HG03103 (cell line): ENCODE measurements at regions not wholly inside any gene's neighbourhood (a gene's known extent, or its start where the extent isn't known, plus 50 kb on each side); places are given as distances from the start of the nearest gene placed in this dataset.
"Not testable (repeated sequence)": the region's sequence is repeated elsewhere in the genome, so short reads cannot be mapped to it uniquely, and the experiment has no call there.

ENCODE experiments used
- ATAC-seq: cut with Tn5 transposase; IDR thresholded peaks from one replicate; pipeline ENCODE4 v1.9.1; 2021; ENCODE audit warnings: low read depth; ENCODE audit not compliant: unreplicated experiment

DNA sequence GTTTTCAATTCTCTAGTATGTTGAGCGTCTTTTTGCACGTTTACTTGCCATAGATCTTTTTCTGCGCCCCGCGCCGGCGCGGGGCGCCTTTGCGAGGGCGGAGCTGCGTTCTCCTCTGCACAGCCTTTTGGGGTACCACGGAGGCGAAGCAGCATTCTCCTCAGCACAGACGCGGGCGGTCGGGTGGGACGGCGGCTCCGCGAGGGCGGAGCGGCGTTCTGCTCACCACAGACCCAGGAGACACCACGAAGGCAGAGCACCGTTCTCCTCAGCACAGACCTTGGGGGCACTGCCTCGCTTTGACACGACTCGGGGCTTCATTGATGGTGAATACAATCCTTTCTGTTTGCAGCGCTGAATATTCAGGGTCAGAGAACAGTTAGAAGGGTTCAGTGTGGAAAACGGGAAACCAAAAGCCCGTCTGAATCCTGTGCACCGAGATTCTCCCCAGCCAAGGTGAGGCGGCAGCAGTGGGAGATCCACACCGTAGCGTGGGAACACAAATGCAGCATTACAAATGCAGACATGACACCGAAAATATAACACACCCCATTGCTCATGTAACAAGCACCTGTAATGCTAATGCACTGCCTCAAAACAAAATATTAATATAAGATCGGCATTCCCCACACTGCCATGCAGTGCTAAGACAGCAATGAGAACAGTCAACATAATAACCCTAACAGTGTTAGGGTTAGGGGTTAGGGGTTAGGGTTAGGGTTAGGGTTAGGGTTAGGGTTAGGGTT is 190.7 kb upstream of the VIPR2 start:
- ATAC-seq: not testable (repeated sequence)

GRCh38 chr7:159332854-159333479 is 188.3 kb upstream of the VIPR2 start:
- ATAC-seq: not testable (repeated sequence)

DNA sequence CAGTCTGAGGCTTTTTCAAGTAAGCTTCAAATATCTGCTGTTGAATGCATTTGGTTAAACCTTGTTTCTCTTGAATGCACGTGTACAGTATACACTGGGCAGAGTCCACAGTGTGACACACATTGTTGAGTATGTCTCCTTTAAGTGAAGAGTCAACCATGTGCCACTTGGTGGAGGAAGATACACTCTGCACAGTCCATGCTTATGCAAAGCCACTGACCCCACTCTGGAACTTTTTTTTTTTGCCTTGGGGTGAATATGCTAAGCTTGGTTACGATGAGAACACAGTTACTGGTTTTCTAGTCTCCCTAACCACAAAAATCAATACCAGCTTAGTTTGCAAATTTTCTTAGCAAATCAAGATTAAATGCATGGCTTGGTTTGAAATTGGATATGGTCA is 186.8 kb upstream of the VIPR2 start:
- ATAC-seq: no peak

GRCh38 chr7:159329818-159330378 is 185.2 kb upstream of the VIPR2 start:
- ATAC-seq: no peak

DNA sequence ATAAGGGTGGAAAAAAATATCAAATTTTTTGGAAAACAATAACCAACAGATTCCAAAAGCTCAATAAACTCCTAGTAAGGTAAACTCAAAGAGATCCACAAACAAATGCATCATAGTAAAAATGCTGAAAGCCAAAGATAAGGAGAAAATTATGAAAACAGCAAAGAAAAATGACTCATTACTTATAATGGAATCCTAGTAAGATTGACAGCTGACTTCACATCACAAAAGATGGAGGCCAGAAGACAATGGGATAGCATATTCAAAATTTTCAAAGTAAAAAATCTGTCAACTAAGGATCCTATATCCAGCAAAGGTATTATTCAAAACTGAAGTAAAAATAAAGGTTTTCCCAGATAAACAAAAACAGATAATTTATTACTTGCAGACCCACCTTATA is 183.4 kb upstream of the VIPR2 start:
- ATAC-seq: no peak

- no peak for ATAC-seq
These were observed 178.7 kb upstream of the VIPR2 start for GRCh38 chr7:159323359-159323758.

GRCh38 chr7:159321278-159321677 is 176.6 kb upstream of the VIPR2 start:
- no peak for ATAC-seq

- ATAC-seq: no peak
These were observed 174.2 kb upstream of the VIPR2 start for GRCh38 chr7:159318682-159319351.

GRCh38 chr7:159317294-159317693 is 172.6 kb upstream of the VIPR2 start:
- no peak for ATAC-seq

GRCh38 chr7:159311172-159311494 is 166.5 kb upstream of the VIPR2 start:
- no peak for ATAC-seq

- no peak for ATAC-seq
These were observed 165.9 kb upstream of the VIPR2 start for GRCh38 chr7:159310457-159311171.

- not testable (repeated sequence) for ATAC-seq
These were observed 164.5 kb upstream of the VIPR2 start for GRCh38 chr7:159309214-159309613.

GRCh38 chr7:159306012-159306411 is 161.3 kb upstream of the VIPR2 start:
- no peak for ATAC-seq

DNA sequence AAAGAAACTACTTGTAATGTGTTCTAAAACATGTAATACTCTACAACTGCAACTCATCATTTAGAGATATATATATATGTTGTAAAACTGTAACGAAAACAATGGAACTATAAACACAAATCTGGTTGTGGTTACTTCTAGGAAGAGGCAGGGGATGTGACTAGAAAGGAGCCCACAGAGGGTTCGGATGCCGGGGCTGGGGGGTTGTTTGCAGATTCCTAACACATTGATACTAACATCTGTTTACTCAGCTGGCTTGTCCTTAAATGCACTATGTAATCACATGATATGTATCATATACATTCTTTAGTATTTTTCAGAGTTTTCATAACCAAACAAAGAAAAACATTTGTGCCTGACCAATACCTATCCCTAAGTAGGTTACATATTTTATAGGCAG is 160.5 kb upstream of the VIPR2 start:
- not testable (repeated sequence) for ATAC-seq

- not testable (repeated sequence) for ATAC-seq
These were observed 158.8 kb upstream of the VIPR2 start for GRCh38 chr7:159303510-159303909.

DNA sequence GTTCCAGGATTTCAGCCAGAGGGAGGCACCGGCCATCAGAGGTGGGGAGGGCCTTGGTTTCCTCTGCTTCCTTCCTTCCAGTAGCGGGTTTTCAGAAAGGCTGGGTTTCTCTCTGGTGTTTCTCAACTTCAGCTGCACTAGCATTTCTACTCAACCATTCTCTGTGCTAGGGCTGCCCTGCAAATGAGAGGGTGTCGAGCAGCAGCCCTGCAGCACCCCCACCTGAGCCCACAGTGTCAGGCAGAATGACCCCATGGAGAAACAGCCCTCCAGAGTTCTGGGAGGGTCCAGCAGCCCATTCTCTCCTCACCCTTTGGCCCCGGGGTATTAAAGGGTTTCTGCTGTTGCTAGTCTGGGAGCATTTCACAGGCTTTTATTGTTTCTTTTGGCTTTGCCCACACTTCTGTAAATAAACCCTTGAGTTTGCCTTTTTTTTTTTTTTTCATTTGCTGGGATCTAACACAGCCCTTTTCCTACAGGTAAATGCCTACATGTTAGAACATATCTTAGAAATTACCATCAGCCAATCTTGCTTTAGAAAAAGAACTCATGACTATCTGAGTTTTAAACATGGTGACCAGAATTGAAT is 151.5 kb upstream of the VIPR2 start:
- no peak for ATAC-seq

DNA sequence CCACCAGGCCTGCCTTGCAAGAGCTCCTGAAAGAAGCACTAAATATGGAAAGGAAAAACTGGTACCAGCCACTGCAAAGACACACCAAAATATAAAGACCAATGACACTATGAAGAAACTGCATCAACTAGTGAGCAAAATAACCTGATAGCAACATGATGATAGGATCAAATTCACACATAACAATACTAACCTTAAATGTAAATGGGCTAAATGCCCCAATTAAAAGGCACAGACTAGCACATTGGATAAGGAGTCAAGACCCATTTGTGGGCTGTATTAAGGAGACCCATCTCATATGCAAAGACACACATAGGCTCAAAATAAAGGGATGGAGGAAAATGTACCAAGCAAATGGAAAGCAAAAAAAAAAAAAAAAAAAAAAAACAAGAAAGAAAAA is 141.8 kb upstream of the VIPR2 start:
- ATAC-seq: not testable (repeated sequence)

GRCh38 chr7:159281573-159281972 is 136.9 kb upstream of the VIPR2 start:
- ATAC-seq: no peak

DNA sequence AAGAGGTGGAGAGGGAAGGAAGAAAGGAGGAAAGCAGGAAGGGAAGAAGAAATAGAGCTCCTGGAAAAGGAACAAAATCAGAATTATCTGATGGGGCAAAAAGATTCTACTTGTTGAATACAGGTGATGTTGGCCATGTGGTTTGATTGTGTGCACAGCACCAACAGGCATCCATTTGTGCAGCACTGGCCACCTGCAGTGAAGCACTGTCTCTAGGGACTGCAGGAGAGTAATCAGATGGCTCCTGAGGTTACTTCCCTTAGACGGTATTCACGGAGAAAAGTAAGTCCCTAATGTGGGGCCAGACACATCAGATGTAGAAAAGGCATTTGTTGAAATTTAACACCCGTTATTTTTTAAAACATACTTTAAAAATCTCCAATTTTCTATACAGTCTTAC is 135.3 kb upstream of the VIPR2 start:
- no peak for ATAC-seq

DNA sequence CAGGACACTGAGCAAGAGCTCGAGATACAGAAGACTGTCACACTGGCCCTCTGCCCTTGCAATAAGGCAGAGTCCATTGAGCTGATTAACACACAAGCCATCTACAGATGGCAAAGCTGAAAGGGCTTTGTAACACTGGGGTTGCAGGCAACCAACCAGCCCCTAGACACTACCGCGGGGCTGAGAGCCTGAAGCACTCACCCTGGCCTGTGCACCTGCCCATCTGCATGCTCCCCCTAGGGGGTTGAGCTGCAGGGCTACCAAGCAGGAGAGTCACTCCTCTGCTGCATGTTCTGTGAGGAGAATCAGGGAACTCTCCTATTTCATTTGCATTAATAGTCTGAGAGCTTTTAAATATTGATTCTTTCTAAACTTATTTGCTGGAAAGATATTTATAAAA is 128.1 kb upstream of the VIPR2 start:
- ATAC-seq: no peak

DNA sequence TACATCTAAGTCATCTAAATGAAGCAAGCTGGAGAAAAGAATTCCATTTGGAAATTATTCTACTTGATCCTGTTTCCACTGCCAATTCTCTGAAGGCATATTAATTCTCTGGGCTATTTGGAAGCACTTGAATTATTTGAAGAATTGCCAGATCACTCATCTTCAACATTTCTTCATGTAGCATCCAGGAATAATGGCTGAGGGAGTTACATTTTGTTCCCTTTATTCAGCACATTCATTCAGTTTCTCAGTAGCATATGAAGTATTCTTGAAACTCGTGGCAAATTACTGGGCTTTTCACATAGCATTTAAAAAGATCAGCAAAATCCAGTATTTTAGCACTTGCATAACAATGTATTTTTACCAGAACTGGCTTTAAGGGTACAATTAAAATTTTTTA is 127.1 kb upstream of the VIPR2 start:
- ATAC-seq: no peak
